GM12878 (cell line): ENCODE measurements at regions not wholly inside any gene's neighbourhood (a gene's known extent, or its start where the extent isn't known, plus 50 kb on each side); places are given as distances from the start of the nearest gene placed in this dataset.

Source experiments
- ATAC-seq: fragments of 200-7000 bp; cut with Tn5 transposase; 3 replicates; pipeline ENCODE4 v1.9.1; 2020; ENCODE audit warnings: mild to moderate bottlenecking, moderate library complexity
- BruUV-seq: library from RNA; stranded (reverse); fragments of 400-500 nt; replicated peaks from 2 replicates; lab custom pipeline; 2021; lab: Mats Ljungman, UMichigan
- CTCF ChIA-PET: fragments of 300-600 bp; sonication (Branson Sonifier 250); formaldehyde crosslinking; extraction: SDS; loops from one replicate; lab custom pipeline; 2021; ENCODE audit warnings: inconsistent platforms; lab: Yijun Ruan, JAX
- POLR2A ChIA-PET: fragments of 350-600 bp; formaldehyde crosslinking; extraction: SDS; loops from one replicate; lab custom pipeline; 2021; ENCODE audit warnings: inconsistent platforms; lab: Charles Lee
- RAD21 ChIA-PET: fragments of 300-600 bp; sonication (Branson Sonifier 250); formaldehyde crosslinking; loops from one replicate; lab custom pipeline; 2023; ENCODE audit warnings: antibody characterized with exemption; ENCODE audit not compliant: unreplicated experiment; lab: Charles Lee
- SMC1A ChIA-PET: fragments of 300-600 bp; sonication (Branson Sonifier 250); formaldehyde crosslinking; loops from one replicate; lab custom pipeline; 2023; ENCODE audit not compliant: unreplicated experiment, uncharacterized antibody; lab: Charles Lee
- DNase-seq: peaks from one replicate; pipeline ENCODE4 v3.0.0-alpha.2; 2011; ENCODE audit warnings: low read depth, low spot score
- FAIRE-seq: peaks from 3 replicates; lab custom pipeline; 2011; peaks lifted over from hg19 to GRCh38; lab: Jason Lieb, UNC
- H2AFZ ChIP-seq: 2 replicates; pipeline ENCODE4 v1.6.0; 2011; ENCODE audit warnings: low read depth, low read length, control low read depth; ENCODE audit not compliant: control insufficient read depth
- H3K27ac ChIP-seq: 2 replicates; pipeline ENCODE4 v1.5.1; 2011; ENCODE audit warnings: control low read depth; ENCODE audit not compliant: control insufficient read depth, insufficient read depth
- H3K27me3 ChIP-seq, 2 experiments: replicated peaks in 1 of 2; 2 replicates each; pipeline versions ENCODE4 v1.6.0 to v1.6.1; 2011; ENCODE audit warnings: low read length in 1 of 2; ENCODE audit not compliant: control insufficient read depth in 2 of 2, insufficient read depth in 2 of 2
- H3K36me3 ChIP-seq, 2 experiments: 2 replicates each; pipeline ENCODE4 v1.5.1; 2011; ENCODE audit warnings: low read length in 1 of 2; ENCODE audit not compliant: control insufficient read depth in 2 of 2, insufficient read depth in 2 of 2
- H3K4me1 ChIP-seq: 2 replicates; pipeline ENCODE4 v1.6.1; 2011; ENCODE audit warnings: mild to moderate bottlenecking, low read length, moderate library complexity, mixed read lengths; ENCODE audit not compliant: control insufficient read depth, insufficient read depth
- H3K4me2 ChIP-seq: 2 replicates; pipeline ENCODE4 v1.6.0; 2011; ENCODE audit warnings: control low read depth; ENCODE audit not compliant: control insufficient read depth, insufficient read depth
- H3K4me3 ChIP-seq: fragments of 200-600 bp; sonication (generic); 2 replicates; pipeline ENCODE4 v1.5.1; 2016
- H3K79me2 ChIP-seq: 2 replicates; pipeline ENCODE4 v1.6.0; 2011; ENCODE audit warnings: low read length; ENCODE audit not compliant: control insufficient read depth, insufficient read depth
- H3K9ac ChIP-seq: 2 replicates; pipeline ENCODE4 v1.8.0; 2011; ENCODE audit warnings: low read length, control low read depth, mixed read lengths; ENCODE audit not compliant: control insufficient read depth, insufficient read depth
- H3K9me3 ChIP-seq: replicated peaks from 3 replicates; pipeline ENCODE4 v1.5.1; 2011; ENCODE audit warnings: mild to moderate bottlenecking, low read length; ENCODE audit not compliant: control insufficient read depth, insufficient read depth
- H4K20me1 ChIP-seq: 2 replicates; pipeline ENCODE4 v1.6.0; 2011; ENCODE audit not compliant: control insufficient read depth, insufficient read depth
- CHD4 ChIP-seq: fragments of 200-600 bp; sonication (generic); IDR thresholded peaks from 2 replicates; pipeline ENCODE4 v1.6.1; 2016; ENCODE audit warnings: mild to moderate bottlenecking
- EZH2 ChIP-seq: IDR thresholded peaks from 2 replicates; pipeline ENCODE4 v1.6.1; 2012; ENCODE audit warnings: low read depth, mild to moderate bottlenecking, control low read depth, inconsistent platforms, low read length, borderline replicate concordance; ENCODE audit not compliant: control insufficient read depth
- NRF1 ChIP-seq: conservative IDR thresholded peaks from 2 replicates; pipeline ENCODE4 v1.6.1; 2011; ENCODE audit warnings: mild to moderate bottlenecking, low read depth, low read length, improper control_type of control experiment
- RB1 ChIP-seq: fragments of 450-650 bp; formaldehyde crosslinking; IDR thresholded peaks from 2 replicates; pipeline ENCODE4 v1.6.1; 2017; ENCODE audit warnings: mild to moderate bottlenecking, borderline replicate concordance
- TAF1 ChIP-seq: IDR thresholded peaks from 2 replicates; pipeline ENCODE4 v1.6.1; 2011; ENCODE audit warnings: mild to moderate bottlenecking, low read depth, low read length, borderline replicate concordance
- TCF3 ChIP-seq: IDR thresholded peaks from 2 replicates; pipeline ENCODE4 v1.6.1; 2012; ENCODE audit warnings: low read depth, mild to moderate bottlenecking, low read length, borderline replicate concordance; ENCODE audit not compliant: insufficient read depth
- WGBS: methylation state at CpG from one replicate; pipeline ENCODE4 v1.1.6; 2016; ENCODE audit warnings: low lambda C conversion rate; ENCODE audit not compliant: insufficient replicate concordance, insufficient coverage; ENCODE audit errors: missing lambda C conversion rate; 5-methylcytosine and 5-hydroxymethylcytosine counted together
- in situ Hi-C: fragments of 300-500 bp; cut with MboI; formaldehyde crosslinking; loops from 9 replicates; pipeline ENCODE4 v1.14.3; 2018; ENCODE audit warnings: mixed read lengths
- intact Hi-C: fragments of 100-400 bp; cut with micrococcal nuclease; formaldehyde crosslinking; loops from one replicate; pipeline ENCODE4 v1.14.2; 2022; ENCODE audit not compliant: unreplicated experiment
- TF ChIP-seq, protein P1 (sequence below): IDR thresholded peaks from 2 replicates; pipeline ENCODE4 v1.6.1; 2012; ENCODE audit warnings: mild to moderate bottlenecking, low read depth, low read length

DNA sequence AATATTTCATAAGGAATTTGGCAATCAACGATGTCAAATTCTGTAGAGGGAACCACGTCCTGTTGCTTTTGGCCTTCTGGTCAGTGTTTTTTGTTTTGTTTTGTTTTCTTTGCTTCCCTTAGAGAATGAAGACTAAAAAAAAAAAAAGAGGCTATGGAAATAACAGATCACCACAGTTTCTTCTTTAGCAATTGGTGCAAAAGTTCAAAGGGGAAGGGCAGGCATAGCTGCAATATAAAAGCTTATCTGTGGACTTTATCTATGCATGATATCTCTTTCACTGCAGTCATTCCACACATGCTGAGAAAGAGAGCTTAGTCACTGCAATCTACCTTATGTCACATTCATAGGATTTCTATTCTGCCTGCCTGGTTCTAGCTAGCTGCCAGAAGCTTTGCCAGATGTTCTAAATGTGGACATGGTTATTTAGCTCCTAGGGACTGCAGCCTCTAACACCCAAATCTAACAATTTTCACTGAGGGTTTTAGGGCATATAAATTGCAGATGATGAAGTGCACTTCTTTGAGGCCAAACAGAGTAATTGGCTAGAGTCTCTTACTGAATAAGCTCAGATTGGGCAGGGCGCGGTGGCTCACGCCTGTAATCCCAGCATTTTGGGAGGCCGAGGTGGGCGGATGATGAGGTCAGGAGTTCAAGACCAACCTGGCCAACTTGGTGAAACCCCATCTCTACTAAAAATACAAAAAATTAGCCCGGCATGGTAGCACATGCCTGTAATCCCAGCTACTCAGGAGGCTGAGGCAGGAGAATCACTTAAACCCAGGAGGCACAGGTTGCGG is 637.2 kb downstream of the NTRK3 start:
- no peak overlapping the region for H3K27ac ChIP-seq
- DNase-seq (no peak), ATAC-seq (no peak), FAIRE-seq (no peak)
- H3K9me3 ChIP-seq, result no peaks in the 10 kb centered on the region
- RAD21 ChIA-PET, result interaction anchor here (0.6 kb wide), 1 partner anchor 551 kb away, joined by 3 read pairs; no protein-coding TSS in a partner anchor
- in situ Hi-C loops (no loop called here), intact Hi-C loops (no loop called here)
- H3K4me1 ChIP-seq, result no peaks in the 10 kb centered on the region
- H3K36me3 ChIP-seq, result no peaks in the 10 kb centered on the region
- no peaks in the 10 kb centered on the region for H3K79me2 ChIP-seq
- POLR2A ChIA-PET, result no interaction called here
- no peak overlapping the region for H3K4me3 ChIP-seq
- H4K20me1 ChIP-seq, result no peaks in the 10 kb centered on the region
- no peak overlapping the region for H3K9ac ChIP-seq
- TF ChIP-seq TCF3 (no peak), RB1 (no peak), EZH2 (no peak), CHD4 (no peak)
- BruUV-seq, result no TSS peak
- no peak overlapping the region for H2AFZ ChIP-seq
- 51% methylated on average over 9 of the region's 9 CpGs for WGBS
- H3K27me3 ChIP-seq, result no peaks in the 10 kb centered on the region
- no peak overlapping the region for H3K4me2 ChIP-seq
- SMC1A ChIA-PET, result interaction anchor here (0.6 to 1.6 kb wide), 4 partner anchors 22 to 49 kb away, joined by 3 read pairs; no protein-coding TSS in a partner anchor
- CTCF ChIA-PET, result no interaction called here

DNA sequence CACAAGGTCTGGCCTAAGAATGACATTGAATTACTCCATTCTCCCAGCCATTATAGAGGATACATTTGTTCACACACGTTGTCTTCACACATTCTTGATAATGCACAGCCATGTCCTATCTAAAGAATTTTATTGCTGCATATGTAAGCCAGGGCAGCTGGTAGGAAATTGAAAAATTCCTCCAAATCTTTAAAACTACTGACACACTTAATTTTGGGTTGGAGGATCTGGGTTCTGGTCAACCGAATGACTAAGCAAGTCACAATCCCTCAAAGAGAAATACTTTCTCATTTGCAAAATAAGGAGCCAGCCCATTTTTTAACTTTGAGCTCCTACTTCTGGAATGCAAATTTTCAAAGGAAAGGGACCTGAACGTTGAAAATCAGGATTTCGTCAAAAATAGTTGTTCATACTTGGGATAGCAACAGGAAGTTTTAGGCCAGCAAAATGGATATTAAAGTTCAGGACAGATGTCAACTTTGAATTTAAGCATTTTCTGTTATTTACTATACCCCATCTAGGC is 638.3 kb downstream of the NTRK3 start:
- ATAC-seq (no peak), DNase-seq (no peak), FAIRE-seq (no peak)
- H3K27me3 ChIP-seq, result no peaks in the 10 kb centered on the region
- H3K27ac ChIP-seq, result no peak overlapping the region
- intact Hi-C loops, result no loop called here
- no peaks in the 10 kb centered on the region for H4K20me1 ChIP-seq
- H3K4me3 ChIP-seq, result no peak overlapping the region
- ChIA-PET POLR2A (no interaction called here), SMC1A (interaction anchor here (1.6 kb wide), 1 partner anchor 29 kb away, joined by 3 read pairs; no protein-coding TSS in a partner anchor), RAD21 (no interaction called here)
- H3K4me2 ChIP-seq, result no peak overlapping the region
- in situ Hi-C loops, result no loop called here
- no TSS peak for BruUV-seq
- no peaks in the 10 kb centered on the region for H3K79me2 ChIP-seq
- H3K4me1 ChIP-seq, result no peaks in the 10 kb centered on the region
- 46% methylated on average over 4 of the region's 4 CpGs for WGBS
- no peak overlapping the region for H2AFZ ChIP-seq
- H3K9me3 ChIP-seq, result no peaks in the 10 kb centered on the region
- TF ChIP-seq, protein P1, sequence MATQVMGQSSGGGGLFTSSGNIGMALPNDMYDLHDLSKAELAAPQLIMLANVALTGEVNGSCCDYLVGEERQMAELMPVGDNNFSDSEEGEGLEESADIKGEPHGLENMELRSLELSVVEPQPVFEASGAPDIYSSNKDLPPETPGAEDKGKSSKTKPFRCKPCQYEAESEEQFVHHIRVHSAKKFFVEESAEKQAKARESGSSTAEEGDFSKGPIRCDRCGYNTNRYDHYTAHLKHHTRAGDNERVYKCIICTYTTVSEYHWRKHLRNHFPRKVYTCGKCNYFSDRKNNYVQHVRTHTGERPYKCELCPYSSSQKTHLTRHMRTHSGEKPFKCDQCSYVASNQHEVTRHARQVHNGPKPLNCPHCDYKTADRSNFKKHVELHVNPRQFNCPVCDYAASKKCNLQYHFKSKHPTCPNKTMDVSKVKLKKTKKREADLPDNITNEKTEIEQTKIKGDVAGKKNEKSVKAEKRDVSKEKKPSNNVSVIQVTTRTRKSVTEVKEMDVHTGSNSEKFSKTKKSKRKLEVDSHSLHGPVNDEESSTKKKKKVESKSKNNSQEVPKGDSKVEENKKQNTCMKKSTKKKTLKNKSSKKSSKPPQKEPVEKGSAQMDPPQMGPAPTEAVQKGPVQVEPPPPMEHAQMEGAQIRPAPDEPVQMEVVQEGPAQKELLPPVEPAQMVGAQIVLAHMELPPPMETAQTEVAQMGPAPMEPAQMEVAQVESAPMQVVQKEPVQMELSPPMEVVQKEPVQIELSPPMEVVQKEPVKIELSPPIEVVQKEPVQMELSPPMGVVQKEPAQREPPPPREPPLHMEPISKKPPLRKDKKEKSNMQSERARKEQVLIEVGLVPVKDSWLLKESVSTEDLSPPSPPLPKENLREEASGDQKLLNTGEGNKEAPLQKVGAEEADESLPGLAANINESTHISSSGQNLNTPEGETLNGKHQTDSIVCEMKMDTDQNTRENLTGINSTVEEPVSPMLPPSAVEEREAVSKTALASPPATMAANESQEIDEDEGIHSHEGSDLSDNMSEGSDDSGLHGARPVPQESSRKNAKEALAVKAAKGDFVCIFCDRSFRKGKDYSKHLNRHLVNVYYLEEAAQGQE, result no peak
- TF ChIP-seq TAF1, result no peak
- no peak for TF ChIP-seq NRF1
- TF ChIP-seq, all 136 proteins: peak for 0
- Histone ChIP-seq H3K36me3 (no peaks in the 10 kb centered on the region), H3K9ac (no peak overlapping the region)
- CTCF ChIA-PET, result no interaction called here
